Psoas muscle (tissue), 7 donors: ENCODE measurements at regions not wholly inside any gene's neighbourhood (a gene's known extent, or its start where the extent isn't known, plus 50 kb on each side); places are given as distances from the start of the nearest gene placed in this dataset.

Source experiments
- ATAC-seq, 4 donors: fragments of 200-7000 bp; cut with Tn5 transposase; one replicate each; pipeline ENCODE4 v1.9.1; 2020; ENCODE audit warnings: moderate library complexity in 3 of 4, mild to moderate bottlenecking in 2 of 4
- DNase-seq, 2 donors: peaks; one replicate each; pipeline ENCODE4 v3.0.0-alpha.2; 2020
- H3K27ac ChIP-seq: fragments of 200-600 bp; one replicate; pipeline ENCODE4 v1.8.0; 2022
- H3K27me3 ChIP-seq, 3 donors: fragments of 200-600 bp in 1 of 3; one replicate each; pipeline versions ENCODE4 v1.6.1 to v1.8.0; 2013 to 2022; ENCODE audit warnings: low read length in 2 of 3, mild to moderate bottlenecking in 2 of 3, moderate library complexity in 1 of 3; ENCODE audit not compliant: insufficient read depth in 3 of 3
- H3K36me3 ChIP-seq, 2 donors: fragments of 200-600 bp in 1 of 2; one replicate each; pipeline versions ENCODE4 v1.6.1 to v1.8.0; 2013 to 2022; ENCODE audit warnings: low read depth in 1 of 2, mild to moderate bottlenecking in 1 of 2, moderate library complexity in 1 of 2; ENCODE audit not compliant: insufficient read depth in 1 of 2
- H3K4me1 ChIP-seq: fragments of 200-600 bp; one replicate; pipeline ENCODE4 v1.8.0; 2022
- H3K4me3 ChIP-seq: fragments of 200-600 bp; one replicate; pipeline ENCODE4 v1.8.0; 2022; ENCODE audit warnings: mild to moderate bottlenecking
- H3K9me3 ChIP-seq: fragments of 200-600 bp; one replicate; pipeline ENCODE4 v1.8.0; 2022
- CTCF ChIP-seq: fragments of 200-600 bp; IDR thresholded peaks from one replicate; pipeline ENCODE4 v1.8.0; 2022; ENCODE audit warnings: antibody characterized with exemption
- WGBS, 3 donors: extraction: QIAGEN DNeasy Blood & Tissue Kit; methylation state at CpG; one replicate each; pipeline versions ENCODE4 v1.1.6 to v1.1.7; 2013; 5-methylcytosine and 5-hydroxymethylcytosine counted together
- intact Hi-C, 2 donors: fragments of 100-400 bp; cut with DNase I; formaldehyde crosslinking; loops; one replicate each; pipeline versions ENCODE4 v1.11.0 to v1.14.2; 2022
- donor health status: healthy with polysubstance abuse.
- donor health status: DM: no; HTN: no; CAD: no; lungs with moderate emphysema.
- donor health status: Bipolar disorder and iron deficiency.
- donor health status: healthy.
- donor health status: DM: yes; HTN: yes; CAD: no.
- donor health status: DM: no; HTN: no; CAD: no.
- donor health status: DM: yes; HTN: yes; CAD: no.

- H3K27me3 ChIP-seq = no peaks in the 10 kb centered on the region
- DNase-seq = no peak
- intact Hi-C loops = no loop called here
- no peaks in the 10 kb centered on the region for H3K4me1 ChIP-seq
- no peaks in the 10 kb centered on the region for H3K36me3 ChIP-seq
- H3K4me3 ChIP-seq = no peak overlapping the region
- no peak for ATAC-seq
- peaks cover 7% of the 10 kb centered on the region for H3K9me3 ChIP-seq
- TF ChIP-seq CTCF = no peak
- no peak overlapping the region for H3K27ac ChIP-seq
- 81 to 91% (median 87%) methylated on average over 2 of the region's 2 CpGs for WGBS, 3 donors
Observed at GRCh38 chr1:163744301-163744887, 422.6 kb downstream of the NUF2 start.

GRCh38 chr1:163745204-163745603 is 423.4 kb downstream of the NUF2 start:
- Histone ChIP-seq H3K4me3 (no peak overlapping the region), H3K27me3 (no peaks in the 10 kb centered on the region), H3K27ac (no peak overlapping the region), H3K9me3 (peaks cover 7% of the 10 kb centered on the region), H3K4me1 (no peaks in the 10 kb centered on the region), H3K36me3 (no peaks in the 10 kb centered on the region)
- no peak for ATAC-seq
- TF ChIP-seq CTCF = no peak
- 43 to 72% (median 57%) methylated on average over 2 of the region's 2 CpGs for WGBS, 3 donors
- intact Hi-C loops = no loop called here
- DNase-seq = no peak

GRCh38 chr1:163747261-163747660 is 425.5 kb downstream of the NUF2 start:
- no peaks in the 10 kb centered on the region for H3K36me3 ChIP-seq
- intact Hi-C loops = no loop called here
- peaks cover 7% of the 10 kb centered on the region for H3K9me3 ChIP-seq
- DNase-seq (no peak), ATAC-seq (no peak)
- H3K4me1 ChIP-seq = no peaks in the 10 kb centered on the region
- H3K27me3 ChIP-seq = no peaks in the 10 kb centered on the region
- H3K4me3 ChIP-seq = no peak overlapping the region
- no peak for TF ChIP-seq CTCF
- H3K27ac ChIP-seq = no peak overlapping the region

GRCh38 chr1:163747855-163748254 is 426.1 kb downstream of the NUF2 start:
- no peaks in the 10 kb centered on the region for H3K27me3 ChIP-seq
- H3K4me1 ChIP-seq = no peaks in the 10 kb centered on the region
- ATAC-seq (no peak), DNase-seq (no peak)
- no peak overlapping the region for H3K4me3 ChIP-seq
- no peak overlapping the region for H3K27ac ChIP-seq
- no peaks in the 10 kb centered on the region for H3K36me3 ChIP-seq
- no peak for TF ChIP-seq CTCF
- intact Hi-C loops = no loop called here
- H3K9me3 ChIP-seq = peaks cover 7% of the 10 kb centered on the region
- WGBS, 3 donors = 0 to 87% (median 50%) methylated on average over 1 of the region's 1 CpG

GRCh38 chr1:163758977-163759670 is 437.4 kb downstream of the NUF2 start:
- 75 to 91% (median 89%) methylated on average over 3 of the region's 3 CpGs for WGBS, 3 donors
- no peak overlapping the region for H3K4me3 ChIP-seq
- no peak overlapping the region for H3K27ac ChIP-seq

More at GRCh38 chr1:163758977-163759670, 437.4 kb downstream of the NUF2 start:
- no peak for TF ChIP-seq CTCF
- Histone ChIP-seq H3K36me3 (no peaks in the 10 kb centered on the region), H3K27me3 (peaks cover 0 to 2% (median 0%) of the 10 kb centered on the region in 3 donors), H3K9me3 (no peaks in the 10 kb centered on the region), H3K4me1 (no peaks in the 10 kb centered on the region)
- DNase-seq (no peak), ATAC-seq (no peak)
- intact Hi-C loops = no loop called here
